HepG2 (cell line): ENCODE measurements at regions not wholly inside any gene's neighbourhood (a gene's known extent, or its start where the extent isn't known, plus 50 kb on each side); places are given as distances from the start of the nearest gene placed in this dataset.

Experiments
- ATF6 ChIP-seq: sonication (generic); formaldehyde crosslinking; conservative IDR thresholded peaks from 2 replicates; pipeline ENCODE4 v1.4.0; 2020; ENCODE audit warnings: missing genetic modification reagents
- CTCF ChIP-seq: sonication (generic); formaldehyde crosslinking; IDR thresholded peaks from 2 replicates; pipeline ENCODE4 v1.5.0; 2020; ENCODE audit warnings: mild to moderate bottlenecking, missing genetic modification reagents, moderate library complexity
- MNT ChIP-seq: fragments of 450-650 bp; IDR thresholded peaks from 2 replicates; pipeline ENCODE4 v1.6.1; 2016
- ZNF18 ChIP-seq: sonication (generic); formaldehyde crosslinking; IDR thresholded peaks from 2 replicates; pipeline ENCODE4 v1.8.0; 2022; ENCODE audit warnings: mild to moderate bottlenecking, missing genetic modification reagents; ENCODE audit not compliant: insufficient replicate concordance
- ZNF569 ChIP-seq: sonication (generic); formaldehyde crosslinking; IDR thresholded peaks from 2 replicates; pipeline ENCODE4 v1.5.0; 2020; ENCODE audit warnings: mild to moderate bottlenecking, missing genetic modification reagents, moderate library complexity, borderline replicate concordance

- no peak for TF ChIP-seq ATF6 (CRISPR knock-in tag)
- TF ChIP-seq CTCF (CRISPR knock-in tag): no peak
- TF ChIP-seq ZNF18: no peak
- TF ChIP-seq ZNF569 (CRISPR knock-in tag): no peak
- no peak for TF ChIP-seq MNT
Observed at GRCh38 chr2:105180491-105180972, 61.0 kb upstream of the GPR45 start.
